BE2C (cell line): ENCODE measurements at regions not wholly inside any gene's neighbourhood (a gene's known extent, or its start where the extent isn't known, plus 50 kb on each side); places are given as distances from the start of the nearest gene placed in this dataset.

Experiments used
- DNase-seq: peaks from one replicate; pipeline ENCODE4 v3.0.0-alpha.2; 2020
- H3K27me3 ChIP-seq: fragments of 250-450 bp; sonication (Bioruptor Pico); 2 replicates; pipeline ENCODE4 v1.5.1; 2020; ENCODE audit warnings: mild to moderate bottlenecking
- H3K36me3 ChIP-seq: fragments of 250-450 bp; sonication (Bioruptor Pico); 2 replicates; pipeline ENCODE4 v1.5.1; 2020; ENCODE audit warnings: mild to moderate bottlenecking
- H3K4me1 ChIP-seq: fragments of 250-450 bp; sonication (Bioruptor Pico); 2 replicates; pipeline ENCODE4 v1.5.1; 2020
- H3K4me3 ChIP-seq: 2 replicates; pipeline ENCODE4 v1.5.1; 2011; ENCODE audit warnings: low read depth, low read length
- H3K9me3 ChIP-seq: fragments of 250-450 bp; sonication (Bioruptor Pico); 2 replicates; pipeline ENCODE4 v1.5.1; 2020
- TF ChIP-seq, protein P1 (sequence below): IDR thresholded peaks from 2 replicates; pipeline ENCODE4 v1.5.1; 2012; ENCODE audit warnings: mild to moderate bottlenecking, low read depth, low read length

DNA sequence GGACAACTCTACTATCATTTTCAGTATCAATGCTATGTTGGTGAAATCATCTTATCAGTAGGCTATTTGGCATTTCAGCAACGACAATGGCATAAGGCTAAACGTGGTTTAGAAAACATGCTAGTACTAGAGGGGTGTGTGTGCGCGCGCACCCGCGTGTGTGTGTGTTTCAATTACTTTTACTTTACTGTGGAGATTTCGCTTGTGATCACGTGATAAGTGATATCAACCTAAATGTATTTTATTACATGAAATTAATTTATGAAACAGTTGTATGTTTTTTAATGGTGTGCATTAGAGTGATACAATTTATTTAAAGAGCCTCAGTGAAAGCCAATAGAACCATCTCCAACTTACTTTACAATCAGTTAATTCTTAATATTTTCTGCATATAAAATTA lies 587.9 kb upstream of the ITGA1 start:
- H3K4me1 ChIP-seq = peaks cover 5% of the 10 kb centered on the region
- no peak for DNase-seq
- H3K4me3 ChIP-seq = no peak overlapping the region
- H3K27me3 ChIP-seq = no peaks in the 10 kb centered on the region
- no peaks in the 10 kb centered on the region for H3K36me3 ChIP-seq
- no peaks in the 10 kb centered on the region; the same call in 1 of the 2 replicates for H3K9me3 ChIP-seq
- TF ChIP-seq, protein P1, sequence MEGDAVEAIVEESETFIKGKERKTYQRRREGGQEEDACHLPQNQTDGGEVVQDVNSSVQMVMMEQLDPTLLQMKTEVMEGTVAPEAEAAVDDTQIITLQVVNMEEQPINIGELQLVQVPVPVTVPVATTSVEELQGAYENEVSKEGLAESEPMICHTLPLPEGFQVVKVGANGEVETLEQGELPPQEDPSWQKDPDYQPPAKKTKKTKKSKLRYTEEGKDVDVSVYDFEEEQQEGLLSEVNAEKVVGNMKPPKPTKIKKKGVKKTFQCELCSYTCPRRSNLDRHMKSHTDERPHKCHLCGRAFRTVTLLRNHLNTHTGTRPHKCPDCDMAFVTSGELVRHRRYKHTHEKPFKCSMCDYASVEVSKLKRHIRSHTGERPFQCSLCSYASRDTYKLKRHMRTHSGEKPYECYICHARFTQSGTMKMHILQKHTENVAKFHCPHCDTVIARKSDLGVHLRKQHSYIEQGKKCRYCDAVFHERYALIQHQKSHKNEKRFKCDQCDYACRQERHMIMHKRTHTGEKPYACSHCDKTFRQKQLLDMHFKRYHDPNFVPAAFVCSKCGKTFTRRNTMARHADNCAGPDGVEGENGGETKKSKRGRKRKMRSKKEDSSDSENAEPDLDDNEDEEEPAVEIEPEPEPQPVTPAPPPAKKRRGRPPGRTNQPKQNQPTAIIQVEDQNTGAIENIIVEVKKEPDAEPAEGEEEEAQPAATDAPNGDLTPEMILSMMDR = no peak

DNA sequence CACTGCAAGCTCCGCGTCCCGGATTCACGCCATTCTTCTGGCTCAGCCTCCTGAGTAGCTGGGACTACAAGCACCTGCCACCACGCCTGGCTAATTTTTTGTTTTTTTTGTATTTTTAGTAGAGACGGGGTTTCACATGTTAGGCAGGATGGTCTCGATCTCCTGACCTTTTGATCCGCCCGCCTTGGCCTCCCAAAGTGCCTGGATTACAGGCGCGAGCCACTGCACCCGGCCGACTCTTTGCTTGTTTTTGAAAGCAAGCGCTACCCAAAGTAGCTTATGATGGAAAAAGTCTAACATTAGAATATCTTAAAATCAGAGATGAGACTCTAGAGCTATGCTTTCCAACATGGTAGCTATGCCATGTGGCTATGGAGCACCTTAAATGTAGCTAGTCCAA lies 585.5 kb upstream of the ITGA1 start:
- no peak overlapping the region for H3K4me3 ChIP-seq
- H3K9me3 ChIP-seq = no peaks in the 10 kb centered on the region; the same call in 1 of the 2 replicates
- H3K4me1 ChIP-seq = peaks cover 5% of the 10 kb centered on the region
- H3K36me3 ChIP-seq = no peaks in the 10 kb centered on the region
- no peaks in the 10 kb centered on the region for H3K27me3 ChIP-seq
- no peak for DNase-seq
- TF ChIP-seq, protein P1 = no peak

DNA sequence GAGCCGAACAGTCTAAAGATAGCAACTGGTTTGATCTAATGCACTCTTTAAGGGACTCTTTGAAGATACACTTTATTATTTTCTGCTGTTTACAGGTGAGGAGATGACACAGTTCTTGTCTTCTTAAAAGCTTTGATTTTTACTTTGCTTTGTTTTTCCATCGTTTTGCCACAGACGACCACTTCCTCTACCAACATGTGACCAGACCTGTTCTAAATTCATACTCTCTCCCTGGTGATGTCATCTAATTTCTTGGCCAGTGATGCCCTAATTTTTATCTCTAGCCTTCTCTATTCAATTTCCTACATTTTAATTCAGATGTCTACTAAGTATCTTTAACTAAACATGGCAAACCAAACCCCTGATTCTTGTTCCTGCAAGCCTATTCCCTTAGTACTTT lies 583.4 kb upstream of the ITGA1 start:
- Histone ChIP-seq H3K4me1 (peaks cover 5% of the 10 kb centered on the region), H3K9me3 (no peaks in the 10 kb centered on the region; the same call in 1 of the 2 replicates), H3K4me3 (no peak overlapping the region), H3K27me3 (no peaks in the 10 kb centered on the region), H3K36me3 (no peaks in the 10 kb centered on the region)
- TF ChIP-seq, protein P1 = no peak
- no peak for DNase-seq
